GM12874 (cell line): ENCODE measurements at regions not wholly inside any gene's neighbourhood (a gene's known extent, or its start where the extent isn't known, plus 50 kb on each side); places are given as distances from the start of the nearest gene placed in this dataset.

Source experiments
- CTCF ChIP-seq: IDR thresholded peaks from 2 replicates; pipeline ENCODE4 v1.5.1; 2011; ENCODE audit warnings: low read depth, mild to moderate bottlenecking, control low read depth, low read length, moderate library complexity; ENCODE audit not compliant: insufficient read depth

- no peak for TF ChIP-seq CTCF
Observed at GRCh38 chr12:107296681-107297089, 203.3 kb upstream of the CRY1 start.

- no peak for TF ChIP-seq CTCF
Observed at GRCh38 chr12:107302649-107303341, 209.4 kb upstream of the CRY1 start.

GRCh38 chr12:107304588-107305532, 211.5 kb upstream of the CRY1 start:
- no peak for TF ChIP-seq CTCF

- TF ChIP-seq CTCF, result no peak
Observed at GRCh38 chr12:107306141-107306659, 212.9 kb upstream of the CRY1 start.

GRCh38 chr12:107308310-107308709, 215.0 kb upstream of the CRY1 start:
- TF ChIP-seq CTCF, result no peak

- no peak for TF ChIP-seq CTCF
Observed at GRCh38 chr12:107309020-107309419, 215.7 kb upstream of the CRY1 start.

GRCh38 chr12:107310621-107311020, 217.3 kb upstream of the CRY1 start:
- TF ChIP-seq CTCF, result no peak
